ENCODE measurements at regions not wholly inside any gene's neighbourhood (a gene's known extent, or its start where the extent isn't known, plus 50 kb on each side); places are given as distances from the start of the nearest gene placed in this dataset.

GRCh38 chr9:88733651-88734421 is 198.9 kb downstream of the NXNL2 start:
- no peaks in the 10 kb centered on the region for H3K4me1 ChIP-seq
- ChIA-PET POLR2A (no interaction called here), CTCF (interaction anchor here (1.0 kb wide), 1 partner anchor 9 kb away, joined by 3 read pairs; no protein-coding TSS in a partner anchor)
- H3K4me3 ChIP-seq = no peak overlapping the region
- no peak for FAIRE-seq
- H3K9me3 ChIP-seq = no peaks in the 10 kb centered on the region
- H3K4me2 ChIP-seq = no peak overlapping the region
- TF ChIP-seq RAD21 (conservative IDR thresholded peaks at IDR 0.05 in 1 of 2, IDR thresholded peaks at IDR 0.05 in 1 of 2) (no peak), SREBF2 (IDR thresholded peaks at IDR 0.05) (no peak), CHD4 (IDR thresholded peaks at IDR 0.05; ENCODE audit: borderline replicate concordance) (no peak), JUN (IDR thresholded peaks at IDR 0.05) (no peak), FOSB (CRISPR knock-in tag; IDR thresholded peaks at IDR 0.05) (no peak), CBX2 (IDR thresholded peaks at IDR 0.05; ENCODE audit: borderline replicate concordance, low read depth) (no peak), BCL3 (IDR thresholded peaks at IDR 0.05) (no peak), PBX3 (IDR thresholded peaks at IDR 0.05) (no peak), E2F6 (IDR thresholded peaks at IDR 0.05; ENCODE audit: borderline replicate concordance, low read depth) (no peak), JUNB (IDR thresholded peaks at IDR 0.05) (no peak)
- 80% methylated on average over 8 of the region's 8 CpGs for WGBS (ENCODE audit: missing lambda C conversion rate)
- H3K27ac ChIP-seq = no peak overlapping the region; a peak in 1 of 6 replicates
- DNase-seq (ENCODE audit: low read depth in 1 of 2, low spot score in 1 of 2) = no peak
- no peak for ATAC-seq

GRCh38 chr9:88734527-88734926 is 199.5 kb downstream of the NXNL2 start:
- FAIRE-seq = no peak
- POLR2A ChIA-PET = no interaction called here
- CTCF ChIA-PET = no interaction called here

GRCh38 chr9:88736136-88736637 is 201.2 kb downstream of the NXNL2 start:
- Histone ChIP-seq H3K9me3 (no peaks in the 10 kb centered on the region), H3K4me2 (no peak overlapping the region), H3K4me1 (no peaks in the 10 kb centered on the region), H3K4me3 (no peak overlapping the region), H3K27ac (no peak overlapping the region)
- ChIA-PET CTCF (interaction anchor here (1.2 to 1.9 kb wide), 3 partner anchors 10 to 13 kb away, joined by 3 to 6 read pairs (median 4); no protein-coding TSS in a partner anchor), POLR2A (no interaction called here)
- ATAC-seq (no peak), DNase-seq (ENCODE audit: low read depth in 1 of 2, low spot score in 1 of 2) (no peak), FAIRE-seq (no peak)
- WGBS (ENCODE audit: missing lambda C conversion rate) = 79% methylated on average over 1 of the region's 1 CpG
- TF ChIP-seq E2F6 (IDR thresholded peaks at IDR 0.05; ENCODE audit: borderline replicate concordance, low read depth) (no peak), MAFK (IDR thresholded peaks at IDR 0.05; ENCODE audit: partially characterized antibody) (no peak), ZNF302 (CRISPR knock-in tag; IDR thresholded peaks at IDR 0.05) (no peak), HOXB5 (CRISPR knock-in tag; IDR thresholded peaks at IDR 0.05) (no peak), MYC (IDR thresholded peaks at IDR 0.05; ENCODE audit: borderline replicate concordance, low read length) (no peak), NR3C1 (IDR thresholded peaks at IDR 0.05) (no peak), RNF2 (IDR thresholded peaks at IDR 0.05; ENCODE audit: borderline replicate concordance, low read depth) (no peak), RFX5 (IDR thresholded peaks at IDR 0.05) (no peak), ZSCAN20 (CRISPR knock-in tag; IDR thresholded peaks at IDR 0.05) (no peak), EP300 (IDR thresholded peaks at IDR 0.05) (no peak), BCL3 (IDR thresholded peaks at IDR 0.05) (no peak)

More at GRCh38 chr9:88734527-88734926, 199.5 kb downstream of the NXNL2 start:
- ATAC-seq (no peak), DNase-seq (ENCODE audit: low read depth in 1 of 2, low spot score in 1 of 2) (no peak)
- no peak overlapping the region for H3K4me3 ChIP-seq
- H3K27ac ChIP-seq = no peak overlapping the region
- H3K9me3 ChIP-seq = no peaks in the 10 kb centered on the region
- H3K4me1 ChIP-seq = no peaks in the 10 kb centered on the region
- TF ChIP-seq SREBF2 (IDR thresholded peaks at IDR 0.05) = no peak
- no peak for TF ChIP-seq JUNB (IDR thresholded peaks at IDR 0.05)
- no peak for TF ChIP-seq RFX5 (IDR thresholded peaks at IDR 0.05)
- TF ChIP-seq POLR2A (IDR thresholded peaks at IDR 0.05; ENCODE audit: low read length) = no peak
- TF ChIP-seq CBX8 (IDR thresholded peaks at IDR 0.05) = no peak
- TF ChIP-seq ESRRA (IDR thresholded peaks at IDR 0.05; ENCODE audit: borderline replicate concordance, low read length) = no peak
- TF ChIP-seq EHMT2 (IDR thresholded peaks at IDR 0.05; ENCODE audit: low read depth) = no peak
- no peak for TF ChIP-seq NFE2L2 (conservative IDR thresholded peaks at IDR 0.05; ENCODE audit: low read length)
- TF ChIP-seq HDAC2 (IDR thresholded peaks at IDR 0.05) = no peak
- TF ChIP-seq ATOH8 (CRISPR knock-in tag; IDR thresholded peaks at IDR 0.05; ENCODE audit: low read depth) = no peak
- no peak for TF ChIP-seq HEYL (CRISPR knock-in tag; IDR thresholded peaks at IDR 0.05)
- no peak overlapping the region for H3K4me2 ChIP-seq
